Cardiac fibroblast (primary cell): ENCODE measurements at regions not wholly inside any gene's neighbourhood (a gene's known extent, or its start where the extent isn't known, plus 50 kb on each side); places are given as distances from the start of the nearest gene placed in this dataset.

Experiments
- DNase-seq, 2 donors: peaks; one replicate each; pipeline versions ENCODE4 v3.0.0 to v3.0.0-alpha.2; 2010; ENCODE audit warnings: low read depth in 2 of 2
- H3K4me3 ChIP-seq, 2 donors: replicated peaks in 1 of 2; 1 replicate in 1 of 2; 2 replicates in 1 of 2; pipeline ENCODE4 v1.5.1; 2011; ENCODE audit warnings: low read depth in 2 of 2, low read length in 2 of 2, mild to moderate bottlenecking in 2 of 2, moderate library complexity in 1 of 2
- CTCF ChIP-seq: IDR thresholded peaks from one replicate; pipeline ENCODE4 v1.5.1; 2011; ENCODE audit warnings: low read depth, mild to moderate bottlenecking, low read length, inconsistent platforms

GRCh38 chr5:10921160-10921559 lies 160.1 kb upstream of the DAP start:
- DNase-seq, result no peak
- TF ChIP-seq CTCF, result no peak
- H3K4me3 ChIP-seq, result no peak overlapping the region

GRCh38 chr5:10920400-10920799 lies 159.4 kb upstream of the DAP start:
- no peak for DNase-seq
- no peak for TF ChIP-seq CTCF
- H3K4me3 ChIP-seq, result no peak overlapping the region

- no peak for DNase-seq
- no peak overlapping the region for H3K4me3 ChIP-seq
Measured at GRCh38 chr5:10914741-10915480, 153.9 kb upstream of the DAP start.

GRCh38 chr5:10913841-10914240 lies 152.8 kb upstream of the DAP start:
- no peak overlapping the region for H3K4me3 ChIP-seq
- DNase-seq, result peak; percentile 3 to 77
- no peak for TF ChIP-seq CTCF

More at GRCh38 chr5:10914741-10915480, 153.9 kb upstream of the DAP start:
- TF ChIP-seq CTCF, result no peak

GRCh38 chr5:10913181-10913810 lies 152.3 kb upstream of the DAP start:
- no peak for DNase-seq
- H3K4me3 ChIP-seq, result no peak overlapping the region
- no peak for TF ChIP-seq CTCF

GRCh38 chr5:10912435-10912834 lies 151.4 kb upstream of the DAP start:
- no peak for TF ChIP-seq CTCF
- no peak for DNase-seq
- H3K4me3 ChIP-seq, result no peak overlapping the region

GRCh38 chr5:10910261-10910660 lies 149.2 kb upstream of the DAP start:
- no peak for DNase-seq
- H3K4me3 ChIP-seq, result no peak overlapping the region
- no peak for TF ChIP-seq CTCF
